Lung (tissue), 11 donors: ENCODE measurements at regions not wholly inside any gene's neighbourhood (a gene's known extent, or its start where the extent isn't known, plus 50 kb on each side); places are given as distances from the start of the nearest gene placed in this dataset.

Experiments
- ATAC-seq: fragments of 200-7000 bp; cut with Tn5 transposase; one replicate; pipeline ENCODE4 v1.9.1; 2020; ENCODE audit warnings: moderate number of reproducible peaks; ENCODE audit not compliant: insufficient read depth, low FRiP score
- DNase-seq, 3 donors: peaks; one replicate each; pipeline ENCODE4 v3.0.0-alpha.2; 2013 to 2017
- H3K27ac ChIP-seq, 2 donors: one replicate each; pipeline ENCODE4 v1.5.1; 2013; ENCODE audit warnings: mild to moderate bottlenecking in 2 of 2, moderate library complexity in 2 of 2, control low read depth in 1 of 2, inconsistent platforms in 1 of 2, low read depth in 1 of 2, low read length in 1 of 2
- H3K27me3 ChIP-seq, 3 donors: one replicate each; pipeline ENCODE4 v1.5.1; 2013; ENCODE audit warnings: low read length in 2 of 3; ENCODE audit not compliant: control insufficient read depth in 3 of 3, insufficient read depth in 3 of 3
- H3K36me3 ChIP-seq, 4 donors: one replicate each; pipeline ENCODE4 v1.5.1; 2013; ENCODE audit warnings: low read length in 4 of 4, mild to moderate bottlenecking in 1 of 4, moderate library complexity in 1 of 4; ENCODE audit not compliant: control insufficient read depth in 4 of 4, insufficient read depth in 4 of 4
- H3K4me1 ChIP-seq, 5 donors: one replicate each; pipeline ENCODE4 v1.5.1; 2013; ENCODE audit warnings: low read length in 5 of 5, mild to moderate bottlenecking in 2 of 5, moderate library complexity in 1 of 5; ENCODE audit not compliant: control insufficient read depth in 5 of 5, insufficient read depth in 5 of 5
- H3K4me3 ChIP-seq: one replicate; pipeline ENCODE4 v1.5.1; 2013; ENCODE audit warnings: mild to moderate bottlenecking, control low read depth, moderate library complexity
- H3K9ac ChIP-seq, 2 donors: one replicate each; pipeline ENCODE4 v1.5.1; 2013; ENCODE audit warnings: low read length in 2 of 2, control low read depth in 1 of 2; ENCODE audit not compliant: insufficient read depth in 1 of 2
- H3K9me3 ChIP-seq, 4 donors: one replicate each; pipeline ENCODE4 v1.5.1; 2013; ENCODE audit warnings: low read length in 3 of 4, mild to moderate bottlenecking in 1 of 4, moderate library complexity in 1 of 4; ENCODE audit not compliant: control insufficient read depth in 4 of 4, insufficient read depth in 3 of 4
- WGBS, 2 donors: extraction: QIAGEN DNeasy Blood & Tissue Kit; methylation state at CpG; one replicate each; pipeline ENCODE4 v1.1.7; 2013; 5-methylcytosine and 5-hydroxymethylcytosine counted together
- TF ChIP-seq, protein P1 (sequence below): IDR thresholded peaks from 2 replicates; pipeline ENCODE4 v1.5.1; 2012; ENCODE audit warnings: mild to moderate bottlenecking; ENCODE audit errors: control extremely low read depth, extremely low read depth
- donor health status: control.
- donor health status: control.
- donor health status: Bipolar disorder and iron deficiency.
- donor health status: healthy.
- donor health status: DM: yes; HTN: yes; CAD: no.

DNA sequence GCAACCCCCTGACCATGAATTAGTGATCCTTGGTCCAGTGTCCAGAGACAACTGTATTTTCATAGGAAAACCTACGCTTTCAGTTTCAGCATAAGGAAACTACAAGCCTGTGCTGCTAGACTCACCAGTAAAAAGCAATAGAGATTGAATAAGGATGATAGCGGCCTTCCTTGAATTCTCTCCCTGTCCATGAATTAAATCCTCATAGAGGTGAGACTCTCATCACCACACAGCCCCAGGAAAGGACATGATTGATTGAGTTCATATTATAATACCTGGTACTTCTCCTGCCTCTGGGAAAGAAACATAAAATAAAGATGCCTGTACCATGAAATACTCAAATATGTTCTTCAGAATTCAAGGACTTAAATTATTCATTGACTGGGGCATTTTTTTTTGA is 146.3 kb upstream of the SPOPL start:
- Histone ChIP-seq H3K27me3 (no peaks in the 10 kb centered on the region), H3K9ac (no peak overlapping the region), H3K9me3 (no peaks in the 10 kb centered on the region), H3K4me3 (no peak overlapping the region), H3K4me1 (peaks cover 0 to 4% (median 0%) of the 10 kb centered on the region in 5 donors), H3K36me3 (no peaks in the 10 kb centered on the region), H3K27ac (no peak overlapping the region)
- no peak for DNase-seq
- TF ChIP-seq, protein P1, sequence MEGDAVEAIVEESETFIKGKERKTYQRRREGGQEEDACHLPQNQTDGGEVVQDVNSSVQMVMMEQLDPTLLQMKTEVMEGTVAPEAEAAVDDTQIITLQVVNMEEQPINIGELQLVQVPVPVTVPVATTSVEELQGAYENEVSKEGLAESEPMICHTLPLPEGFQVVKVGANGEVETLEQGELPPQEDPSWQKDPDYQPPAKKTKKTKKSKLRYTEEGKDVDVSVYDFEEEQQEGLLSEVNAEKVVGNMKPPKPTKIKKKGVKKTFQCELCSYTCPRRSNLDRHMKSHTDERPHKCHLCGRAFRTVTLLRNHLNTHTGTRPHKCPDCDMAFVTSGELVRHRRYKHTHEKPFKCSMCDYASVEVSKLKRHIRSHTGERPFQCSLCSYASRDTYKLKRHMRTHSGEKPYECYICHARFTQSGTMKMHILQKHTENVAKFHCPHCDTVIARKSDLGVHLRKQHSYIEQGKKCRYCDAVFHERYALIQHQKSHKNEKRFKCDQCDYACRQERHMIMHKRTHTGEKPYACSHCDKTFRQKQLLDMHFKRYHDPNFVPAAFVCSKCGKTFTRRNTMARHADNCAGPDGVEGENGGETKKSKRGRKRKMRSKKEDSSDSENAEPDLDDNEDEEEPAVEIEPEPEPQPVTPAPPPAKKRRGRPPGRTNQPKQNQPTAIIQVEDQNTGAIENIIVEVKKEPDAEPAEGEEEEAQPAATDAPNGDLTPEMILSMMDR, result no peak
- ATAC-seq, result no peak
- 92 to 96% methylated on average over 2 of the region's 2 CpGs for WGBS, 2 donors

DNA sequence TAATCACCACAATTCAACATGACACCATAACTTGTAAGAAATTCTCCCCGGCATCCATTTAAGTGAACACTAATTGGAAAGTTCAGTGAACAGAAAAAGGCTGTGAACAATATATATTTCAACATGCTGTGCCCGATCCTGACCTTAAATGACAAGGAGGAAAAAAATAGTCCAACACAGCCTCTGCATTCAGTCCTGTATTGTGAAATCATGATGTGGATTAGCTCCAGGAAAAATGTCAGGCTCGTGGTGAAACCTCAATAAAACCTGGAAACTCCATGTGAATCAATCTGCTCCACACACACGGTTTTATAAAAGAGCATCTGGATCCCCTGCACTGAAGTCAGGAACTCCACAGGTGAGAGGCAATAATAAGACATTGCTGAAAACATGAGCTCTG is 145.4 kb upstream of the SPOPL start:
- peaks cover 0 to 4% (median 0%) of the 10 kb centered on the region in 5 donors for H3K4me1 ChIP-seq
- 29 to 56% methylated on average over 4 of the region's 4 CpGs for WGBS, 2 donors
- no peak overlapping the region for H3K9ac ChIP-seq
- no peaks in the 10 kb centered on the region for H3K27me3 ChIP-seq
- TF ChIP-seq, protein P1, result no peak
- no peak overlapping the region for H3K4me3 ChIP-seq
- no peak for ATAC-seq
- H3K36me3 ChIP-seq, result no peaks in the 10 kb centered on the region
- H3K27ac ChIP-seq, result no peak overlapping the region
- no peaks in the 10 kb centered on the region for H3K9me3 ChIP-seq
- peak in 2 of 3 donors; percentile 60 to 71 for DNase-seq

DNA sequence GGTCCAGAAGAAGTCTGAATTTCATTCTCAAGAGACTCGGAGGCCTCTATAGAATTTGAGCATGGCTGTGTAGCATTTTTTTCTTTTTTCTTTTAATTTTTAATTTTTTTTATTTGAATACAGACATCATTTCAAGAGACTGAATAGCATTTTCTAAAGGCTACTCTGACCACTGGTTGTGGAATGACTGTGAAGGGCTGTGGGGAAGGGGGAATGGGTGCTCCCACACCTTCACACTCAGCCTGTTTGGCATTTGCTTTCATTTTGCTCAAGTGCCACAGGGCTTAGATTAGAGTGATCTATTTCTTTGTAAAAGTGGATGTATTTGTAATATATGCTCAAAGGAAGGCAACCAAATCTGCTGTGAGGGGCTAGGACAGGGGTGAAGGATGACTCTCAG is 142.0 kb upstream of the SPOPL start:
- Histone ChIP-seq H3K27ac (no peak overlapping the region), H3K36me3 (no peaks in the 10 kb centered on the region), H3K4me1 (peaks cover 0 to 4% (median 0%) of the 10 kb centered on the region in 5 donors), H3K27me3 (no peaks in the 10 kb centered on the region), H3K9me3 (no peaks in the 10 kb centered on the region), H3K9ac (no peak overlapping the region), H3K4me3 (no peak overlapping the region)
- TF ChIP-seq, protein P1, result no peak
- ATAC-seq, result no peak
- DNase-seq, result no peak
- 94 to 97% methylated on average over 1 of the region's 1 CpG for WGBS, 2 donors

DNA sequence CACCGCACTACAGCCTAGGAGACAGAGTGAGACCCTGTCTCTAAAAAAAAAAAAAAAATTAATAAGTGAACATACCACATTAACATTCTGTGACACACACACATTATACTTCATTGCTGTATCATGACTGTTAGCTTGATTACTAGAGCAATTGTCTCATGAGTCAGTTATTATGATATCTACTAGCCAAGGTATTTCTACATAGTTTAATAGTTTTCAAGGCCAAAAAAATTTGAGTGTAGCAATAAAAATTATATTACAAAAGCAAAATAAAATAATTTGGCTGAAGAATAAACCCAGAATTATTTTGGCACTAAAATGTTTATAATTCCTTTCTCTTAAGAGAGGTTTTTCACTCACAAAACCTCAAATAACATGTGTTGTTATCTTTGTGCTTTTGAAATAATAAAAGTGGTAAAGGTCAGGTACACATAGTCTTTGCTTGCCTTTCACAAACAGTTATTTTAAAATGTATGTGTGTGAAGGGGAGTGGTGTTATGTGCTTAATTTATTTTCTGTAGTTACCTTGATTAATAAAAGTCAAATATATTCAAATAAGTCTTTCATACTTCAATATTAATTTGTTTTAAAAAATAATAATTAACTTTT is 136.9 kb upstream of the SPOPL start:
- Histone ChIP-seq H3K4me3 (no peak overlapping the region), H3K9me3 (no peaks in the 10 kb centered on the region), H3K36me3 (no peaks in the 10 kb centered on the region), H3K4me1 (peaks cover 0 to 4% (median 0%) of the 10 kb centered on the region in 5 donors), H3K27me3 (no peaks in the 10 kb centered on the region), H3K9ac (no peak overlapping the region), H3K27ac (no peak overlapping the region)
- 86 to 94% methylated on average over 1 of the region's 1 CpG for WGBS, 2 donors
- DNase-seq, result peak in 1 of 3 donors; percentile 4
- ATAC-seq, result no peak
- TF ChIP-seq, protein P1, result no peak
